IPS-11a (cell line): ENCODE measurements at regions not wholly inside any gene's neighbourhood (a gene's known extent, or its start where the extent isn't known, plus 50 kb on each side); places are given as distances from the start of the nearest gene placed in this dataset.
A peak's percentile ranks its signal among the peaks of the same experiment; 100 is the strongest.
"Not testable (repeated sequence)": the region's sequence is repeated elsewhere in the genome, so short reads cannot be mapped to it uniquely, and the experiment has no call there.

Experiments
- H3K4me3 ChIP-seq: one replicate; pipeline ENCODE4 v1.5.1; 2013; ENCODE audit warnings: low read depth, low read length, control low read depth

- no peak overlapping the region for H3K4me3 ChIP-seq
Measured at GRCh38 chrX:54615109-54615508, 85.1 kb downstream of the GNL3L start.

- no peak overlapping the region for H3K4me3 ChIP-seq
Measured at GRCh38 chrX:54633641-54634040, 103.6 kb downstream of the GNL3L start.

- H3K4me3 ChIP-seq: no peak overlapping the region
Measured at GRCh38 chrX:54639018-54639345, 109.0 kb downstream of the GNL3L start.

- peak overlapping the region; percentile 60 for H3K4me3 ChIP-seq
Measured at GRCh38 chrX:54639346-54640102, 109.5 kb downstream of the GNL3L start.

- H3K4me3 ChIP-seq: no peak overlapping the region
Measured at GRCh38 chrX:54640103-54640690, 110.2 kb downstream of the GNL3L start.

- H3K4me3 ChIP-seq: no peak overlapping the region
Measured at GRCh38 chrX:54640736-54641135, 110.7 kb downstream of the GNL3L start.

GRCh38 chrX:54641530-54641929, 111.5 kb downstream of the GNL3L start:
- no peak overlapping the region for H3K4me3 ChIP-seq

- H3K4me3 ChIP-seq: not testable (repeated sequence)
Measured at GRCh38 chrX:54647607-54648006, 117.6 kb downstream of the GNL3L start.

GRCh38 chrX:54659547-54659946, 129.5 kb downstream of the GNL3L start:
- no peak overlapping the region for H3K4me3 ChIP-seq

GRCh38 chrX:54675762-54676161, 122.3 kb downstream of the ITIH6 start:
- no peak overlapping the region for H3K4me3 ChIP-seq

GRCh38 chrX:54695231-54695630, 102.8 kb downstream of the ITIH6 start:
- no peak overlapping the region for H3K4me3 ChIP-seq

GRCh38 chrX:54695816-54696487, 102.1 kb downstream of the ITIH6 start:
- H3K4me3 ChIP-seq: no peak overlapping the region
